H1 (cell line): ENCODE measurements at regions not wholly inside any gene's neighbourhood (a gene's known extent, or its start where the extent isn't known, plus 50 kb on each side); places are given as distances from the start of the nearest gene placed in this dataset.
"Not testable (repeated sequence)": the region's sequence is repeated elsewhere in the genome, so short reads cannot be mapped to it uniquely, and the experiment has no call there.

Experiments
- CTCF ChIA-PET: fragments of 300-600 bp; sonication (Branson Sonifier 250); formaldehyde crosslinking; loops from one replicate; lab custom pipeline; 2021; ENCODE audit not compliant: partially characterized antibody; lab: Charles Lee
- POLR2A ChIA-PET: fragments of 300-600 bp; sonication (Branson Sonifier 250); formaldehyde crosslinking; loops from one replicate; lab custom pipeline; 2021; ENCODE audit warnings: inconsistent platforms; ENCODE audit not compliant: partially characterized antibody; lab: Charles Lee
- DNase-seq, 2 experiments: peaks; one replicate each; pipeline versions ENCODE4 v3.0.0 to v3.0.0-alpha.2; 2010 to 2022; ENCODE audit warnings: low spot score in 2 of 2, low read depth in 1 of 2, mixed read lengths in 1 of 2
- FAIRE-seq: peaks from 2 replicates; lab custom pipeline; 2011; peaks lifted over from hg19 to GRCh38; lab: Jason Lieb, UNC
- H2AFZ ChIP-seq: 2 replicates; pipeline ENCODE4 v1.8.1; 2012; ENCODE audit warnings: low read length, inconsistent platforms
- H2AK5ac ChIP-seq: 2 replicates; pipeline ENCODE4 v1.6.1; 2013; ENCODE audit warnings: low read depth, low read length
- H2BK120ac ChIP-seq: replicated peaks from 2 replicates; pipeline ENCODE3; 2013; ENCODE audit warnings: low read depth, low read length, inconsistent platforms
- H2BK12ac ChIP-seq: 2 replicates; pipeline ENCODE4 v1.6.1; 2013; ENCODE audit warnings: low read depth, low read length
- H2BK15ac ChIP-seq: 2 replicates; pipeline ENCODE4 v1.6.1; 2013; ENCODE audit warnings: low read length
- H2BK20ac ChIP-seq: 2 replicates; pipeline ENCODE4 v1.6.1; 2013; ENCODE audit warnings: low read length
- H2BK5ac ChIP-seq: 2 replicates; pipeline ENCODE4 v1.6.1; 2013; ENCODE audit warnings: low read depth, low read length
- H3K14ac ChIP-seq: 2 replicates; pipeline ENCODE4 v1.6.1; 2013; ENCODE audit warnings: inconsistent platforms; ENCODE audit not compliant: insufficient read length
- H3K18ac ChIP-seq: 2 replicates; pipeline ENCODE4 v1.6.1; 2013; ENCODE audit warnings: low read length; ENCODE audit errors: extremely low read depth
- H3K23ac ChIP-seq: 2 replicates; pipeline ENCODE4 v1.6.1; 2013; ENCODE audit warnings: inconsistent platforms; ENCODE audit not compliant: insufficient read length
- H3K23me2 ChIP-seq: 2 replicates; pipeline ENCODE4 v1.6.1; 2013; ENCODE audit warnings: low read depth, low read length
- H3K27ac ChIP-seq: 2 replicates; pipeline ENCODE4 v1.6.1; 2011; ENCODE audit warnings: low read depth, low read length, inconsistent platforms
- H3K27me3 ChIP-seq, 4 experiments: replicated peaks in 1 of 4; 1 replicate in 1 of 4; 2 replicates in 3 of 4; pipeline versions ENCODE4 v1.6.1 to v1.8.1; 2011 to 2013; ENCODE audit warnings: low read length in 3 of 4, mild to moderate bottlenecking in 3 of 4, inconsistent platforms in 2 of 4, mixed read lengths in 2 of 4, moderate library complexity in 1 of 4; ENCODE audit not compliant: control insufficient read depth in 3 of 4, insufficient read depth in 3 of 4; ENCODE audit errors: extremely low read depth in 1 of 4
- H3K36me3 ChIP-seq, 4 experiments: 2 replicates each; pipeline versions ENCODE4 v1.6.1 to v1.8.1; 2011 to 2013; ENCODE audit warnings: mild to moderate bottlenecking in 4 of 4, low read length in 3 of 4, moderate library complexity in 2 of 4, control low read depth in 1 of 4, inconsistent platforms in 1 of 4; ENCODE audit not compliant: insufficient read depth in 4 of 4, control insufficient read depth in 2 of 4
- H3K4ac ChIP-seq: replicated peaks from 2 replicates; pipeline ENCODE3; 2013; ENCODE audit warnings: low read length, low read depth, mixed read lengths, inconsistent platforms; ENCODE audit not compliant: insufficient read length
- H3K4me1 ChIP-seq, 4 experiments: replicated peaks in 1 of 4; 1 replicate in 1 of 4; 2 replicates in 3 of 4; pipeline versions ENCODE4 v1.6.1 to v1.8.1; 2011 to 2013; ENCODE audit warnings: low read length in 3 of 4, inconsistent platforms in 2 of 4, mixed read lengths in 1 of 4; ENCODE audit not compliant: insufficient read depth in 4 of 4, control insufficient read depth in 3 of 4
- H3K4me2 ChIP-seq, 2 experiments: 2 replicates each; pipeline versions ENCODE4 v1.6.1 to v1.8.1; 2011 to 2013; ENCODE audit warnings: low read depth in 2 of 2, low read length in 2 of 2, control low read depth in 1 of 2, inconsistent platforms in 1 of 2, mild to moderate bottlenecking in 1 of 2; ENCODE audit not compliant: insufficient read depth in 1 of 2
- H3K4me3 ChIP-seq, 4 experiments: fragments of 200-600, 300-600 bp in 1 of 4; sonication (generic), shearing (Covaris generic), sonication (Bioruptor Twin) in 1 of 4; 2 replicates each; pipeline versions ENCODE4 v1.5.1 to v1.8.1; 2011 to 2016; ENCODE audit warnings: low read length in 4 of 4, low read depth in 3 of 4, control low read depth in 2 of 4, inconsistent platforms in 2 of 4, mild to moderate bottlenecking in 2 of 4, mixed read lengths in 1 of 4, moderate library complexity in 1 of 4; ENCODE audit not compliant: insufficient read depth in 2 of 4; ENCODE audit errors: extremely low read depth in 1 of 4
- H3K56ac ChIP-seq: replicated peaks from 2 replicates; pipeline ENCODE3; 2013; ENCODE audit warnings: low read depth, mild to moderate bottlenecking, mixed read lengths, low read length, inconsistent platforms; ENCODE audit not compliant: insufficient read length
- H3K79me1 ChIP-seq: 2 replicates; pipeline ENCODE4 v1.6.1; 2013; ENCODE audit warnings: low read depth, low read length, control low read depth
- H3K79me2 ChIP-seq, 2 experiments: 2 replicates each; pipeline versions ENCODE4 v1.6.1 to v1.8.1; 2012 to 2013; ENCODE audit warnings: low read length in 2 of 2, mild to moderate bottlenecking in 2 of 2, inconsistent platforms in 1 of 2; ENCODE audit not compliant: insufficient read depth in 2 of 2, control insufficient read depth in 1 of 2
- H3K9ac ChIP-seq, 4 experiments: replicated peaks in 1 of 4; 1 replicate in 1 of 4; 2 replicates in 3 of 4; pipeline versions ENCODE4 v1.6.1 to v1.8.1; 2011 to 2013; ENCODE audit warnings: low read depth in 3 of 4, low read length in 3 of 4, control low read depth in 2 of 4, mild to moderate bottlenecking in 2 of 4, moderate library complexity in 2 of 4, inconsistent platforms in 1 of 4; ENCODE audit errors: extremely low read depth in 1 of 4
- H3K9me3 ChIP-seq, 2 experiments: 2 replicates each; pipeline versions ENCODE4 v1.6.1 to v1.8.1; 2012 to 2013; ENCODE audit warnings: mild to moderate bottlenecking in 2 of 2, moderate library complexity in 2 of 2, control low read depth in 1 of 2, inconsistent platforms in 1 of 2, low read depth in 1 of 2, low read length in 1 of 2, mixed read lengths in 1 of 2; ENCODE audit not compliant: insufficient read depth in 2 of 2
- H4K20me1 ChIP-seq, 2 experiments: replicated peaks in 1 of 2; 2 replicates each; pipeline versions ENCODE3 to v1.8.1; 2011 to 2013; ENCODE audit warnings: inconsistent platforms in 2 of 2, low read length in 2 of 2, mild to moderate bottlenecking in 1 of 2; ENCODE audit not compliant: insufficient read depth in 2 of 2, control insufficient read depth in 1 of 2
- H4K5ac ChIP-seq: 2 replicates; pipeline ENCODE4 v1.6.1; 2013; ENCODE audit warnings: low read length, low read depth, mixed read lengths, inconsistent platforms; ENCODE audit not compliant: insufficient read length
- H4K8ac ChIP-seq: 2 replicates; pipeline ENCODE4 v1.8.0; 2013; ENCODE audit warnings: mild to moderate bottlenecking, moderate library complexity, low read length, inconsistent platforms; ENCODE audit not compliant: insufficient read depth; ENCODE audit errors: extremely low read depth
- H4K91ac ChIP-seq: replicated peaks from 2 replicates; pipeline ENCODE3; 2013; ENCODE audit warnings: low read length, mixed read lengths, inconsistent platforms; ENCODE audit not compliant: insufficient read length
- WGBS, 2 experiments: shearing (Covaris generic) in 1 of 2; methylation state at CpG; one replicate each; pipeline versions ENCODE4 v1.1.6 to v1.1.7; 2013 to 2015; ENCODE audit warnings: low lambda C conversion rate in 2 of 2, mixed read lengths in 2 of 2, inconsistent platforms in 1 of 2, low coverage in 1 of 2, missing lambda C conversion rate in 1 of 2; ENCODE audit not compliant: insufficient replicate concordance in 2 of 2, insufficient coverage in 1 of 2, insufficient read length in 1 of 2; ENCODE audit errors: extremely low coverage in 1 of 2, missing lambda C conversion rate in 1 of 2; 5-methylcytosine and 5-hydroxymethylcytosine counted together

DNA sequence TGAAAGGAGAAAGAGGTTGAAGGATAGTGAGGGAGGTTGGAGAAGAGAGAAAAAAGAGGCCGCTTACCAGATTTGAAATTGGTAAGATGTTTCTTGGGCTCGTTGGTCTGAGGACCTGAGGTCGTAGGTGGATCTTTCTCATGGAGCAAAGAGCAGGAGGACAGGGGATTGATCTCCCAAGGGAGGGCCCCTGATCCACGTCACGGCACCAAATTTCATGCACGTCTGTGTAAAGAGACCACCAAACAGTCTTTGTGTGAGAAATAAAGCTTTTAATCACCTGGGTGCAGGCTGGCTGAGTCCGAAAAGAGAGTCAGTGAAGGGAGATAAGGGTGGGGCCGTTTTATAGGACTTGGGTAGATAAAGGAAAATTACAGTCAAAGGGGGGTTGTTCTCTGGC lies 479.7 kb upstream of the SLITRK5 start:
- H2BK120ac ChIP-seq, H4K5ac ChIP-seq, H3K27ac ChIP-seq, H2BK20ac ChIP-seq, H3K27me3 ChIP-seq, H3K9me3 ChIP-seq, POLR2A ChIA-PET, H3K23ac ChIP-seq, H3K79me1 ChIP-seq, H3K36me3 ChIP-seq, H3K9ac ChIP-seq, FAIRE-seq, H3K4me2 ChIP-seq, CTCF ChIA-PET, H3K56ac ChIP-seq, H2BK15ac ChIP-seq, H3K4me3 ChIP-seq, H3K4ac ChIP-seq, H2BK12ac ChIP-seq, H3K4me1 ChIP-seq, H4K8ac ChIP-seq, H2AK5ac ChIP-seq, H4K20me1 ChIP-seq, DNase-seq, H2AFZ ChIP-seq, H3K79me2 ChIP-seq, H4K91ac ChIP-seq, H3K14ac ChIP-seq, H3K23me2 ChIP-seq, H3K18ac ChIP-seq: not testable (repeated sequence)
- H2BK5ac ChIP-seq: peak overlapping the region; percentile 60; the same call in 1 of the 2 replicates
- WGBS, 2 experiments: 92% methylated on average over 8 of the region's 8 CpGs; no CpG with 5 or more reads in 1 of the 2 experiments
